SU-DHL-6 (cell line): ENCODE measurements at regions not wholly inside any gene's neighbourhood (a gene's known extent, or its start where the extent isn't known, plus 50 kb on each side); places are given as distances from the start of the nearest gene placed in this dataset.

Experiments
- H2AFZ ChIP-seq: fragments of 200-600 bp; sonication (generic); 2 replicates; pipeline ENCODE4 v1.6.1; 2014; ENCODE audit warnings: low read depth, mild to moderate bottlenecking, moderate library complexity, mixed read lengths, antibody characterized with exemption, low read length; ENCODE audit not compliant: severe bottlenecking
- H3F3A ChIP-seq: fragments of 200-600 bp; shearing (Covaris generic); 2 replicates; pipeline ENCODE4 v1.6.0; 2016; ENCODE audit warnings: antibody characterized with exemption, mild to moderate bottlenecking; ENCODE audit not compliant: insufficient read depth
- H3K27ac ChIP-seq: fragments of 200-600 bp; sonication (generic); 2 replicates; pipeline ENCODE4 v1.5.1; 2016; ENCODE audit warnings: low read depth, mild to moderate bottlenecking, low read length, moderate library complexity, mixed read lengths
- H3K27me3 ChIP-seq: fragments of 200-600 bp; sonication (generic), shearing (Covaris generic); 2 replicates; pipeline ENCODE4 v1.6.0; 2014; ENCODE audit warnings: mild to moderate bottlenecking, low read length
- H3K36me3 ChIP-seq: fragments of 200-600 bp; sonication (generic); 2 replicates; pipeline ENCODE4 v1.6.1; 2014; ENCODE audit warnings: mild to moderate bottlenecking, low read length, mixed read lengths
- H3K4me2 ChIP-seq: fragments of 300-600, 200-600 bp; shearing (Covaris generic), sonication (generic); 2 replicates; pipeline ENCODE4 v1.6.0; 2014; ENCODE audit warnings: low read length, low read depth, mild to moderate bottlenecking; ENCODE audit not compliant: poor library complexity, severe bottlenecking
- H3K4me3 ChIP-seq: fragments of 200-600 bp; sonication (generic); 2 replicates; pipeline ENCODE4 v1.5.1; 2014; ENCODE audit warnings: antibody characterized with exemption, low read length, mild to moderate bottlenecking, mixed read lengths; ENCODE audit not compliant: insufficient read depth, poor library complexity, severe bottlenecking
- H3K79me2 ChIP-seq: fragments of 200-600 bp; sonication (generic); 2 replicates; pipeline ENCODE4 v1.6.1; 2014; ENCODE audit warnings: mild to moderate bottlenecking, low read length, moderate library complexity; ENCODE audit not compliant: insufficient read depth
- H3K9ac ChIP-seq: fragments of 200-600 bp; sonication (generic); 2 replicates; pipeline ENCODE4 v1.7.0; 2014; ENCODE audit warnings: mild to moderate bottlenecking, low read length
- H3K9me2 ChIP-seq: fragments of 200-600 bp; sonication (generic); replicated peaks from 2 replicates; pipeline ENCODE4 v1.6.1; 2014; ENCODE audit warnings: low read length; ENCODE audit not compliant: insufficient read depth
- H3K9me3 ChIP-seq: fragments of 200-600 bp; sonication (generic); 2 replicates; pipeline ENCODE4 v1.6.1; 2014; ENCODE audit warnings: low read length, mixed read lengths; ENCODE audit not compliant: insufficient read depth
- H4K20me1 ChIP-seq: fragments of 200-600 bp; sonication (generic); 2 replicates; pipeline ENCODE4 v1.6.1; 2014; ENCODE audit warnings: low read depth, mild to moderate bottlenecking, antibody characterized with exemption, low read length, moderate library complexity, mixed read lengths
- EZH2phosphoT487 ChIP-seq: fragments of 200-600 bp; sonication (generic), shearing (Covaris generic); conservative IDR thresholded peaks from 2 replicates; pipeline ENCODE4 v1.6.1; 2018; ENCODE audit warnings: mild to moderate bottlenecking, antibody characterized with exemption, low read length, moderate library complexity, mixed read lengths
- TF ChIP-seq, protein P1 (sequence below): fragments of 200-600 bp; sonication (generic); IDR thresholded peaks from one replicate; pipeline ENCODE4 v1.5.1; 2017; ENCODE audit warnings: antibody characterized with exemption, mild to moderate bottlenecking, low read length, moderate library complexity; ENCODE audit not compliant: insufficient read depth, poor library complexity, severe bottlenecking

GRCh38 chr3:191557322-191557721 lies 96.4 kb downstream of the PYDC2 start:
- no peaks in the 10 kb centered on the region for H3K79me2 ChIP-seq
- H2AFZ ChIP-seq, result no peak overlapping the region
- H3K9me3 ChIP-seq, result no peaks in the 10 kb centered on the region; the same call in 1 of the 2 replicates
- H3K4me3 ChIP-seq, result no peak overlapping the region
- no peaks in the 10 kb centered on the region for H4K20me1 ChIP-seq
- TF ChIP-seq EZH2phosphoT487, result no peak
- TF ChIP-seq, protein P1, sequence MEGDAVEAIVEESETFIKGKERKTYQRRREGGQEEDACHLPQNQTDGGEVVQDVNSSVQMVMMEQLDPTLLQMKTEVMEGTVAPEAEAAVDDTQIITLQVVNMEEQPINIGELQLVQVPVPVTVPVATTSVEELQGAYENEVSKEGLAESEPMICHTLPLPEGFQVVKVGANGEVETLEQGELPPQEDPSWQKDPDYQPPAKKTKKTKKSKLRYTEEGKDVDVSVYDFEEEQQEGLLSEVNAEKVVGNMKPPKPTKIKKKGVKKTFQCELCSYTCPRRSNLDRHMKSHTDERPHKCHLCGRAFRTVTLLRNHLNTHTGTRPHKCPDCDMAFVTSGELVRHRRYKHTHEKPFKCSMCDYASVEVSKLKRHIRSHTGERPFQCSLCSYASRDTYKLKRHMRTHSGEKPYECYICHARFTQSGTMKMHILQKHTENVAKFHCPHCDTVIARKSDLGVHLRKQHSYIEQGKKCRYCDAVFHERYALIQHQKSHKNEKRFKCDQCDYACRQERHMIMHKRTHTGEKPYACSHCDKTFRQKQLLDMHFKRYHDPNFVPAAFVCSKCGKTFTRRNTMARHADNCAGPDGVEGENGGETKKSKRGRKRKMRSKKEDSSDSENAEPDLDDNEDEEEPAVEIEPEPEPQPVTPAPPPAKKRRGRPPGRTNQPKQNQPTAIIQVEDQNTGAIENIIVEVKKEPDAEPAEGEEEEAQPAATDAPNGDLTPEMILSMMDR, result no peak
- H3K4me2 ChIP-seq, result no peak overlapping the region
- no peak overlapping the region for H3K27ac ChIP-seq
- H3K9me2 ChIP-seq, result no peaks in the 10 kb centered on the region; the same call in 1 of the 2 replicates
- H3K9ac ChIP-seq, result no peak overlapping the region
- H3K36me3 ChIP-seq, result no peaks in the 10 kb centered on the region
- no peaks in the 10 kb centered on the region for H3K27me3 ChIP-seq
- H3F3A ChIP-seq, result no peaks in the 10 kb centered on the region

DNA sequence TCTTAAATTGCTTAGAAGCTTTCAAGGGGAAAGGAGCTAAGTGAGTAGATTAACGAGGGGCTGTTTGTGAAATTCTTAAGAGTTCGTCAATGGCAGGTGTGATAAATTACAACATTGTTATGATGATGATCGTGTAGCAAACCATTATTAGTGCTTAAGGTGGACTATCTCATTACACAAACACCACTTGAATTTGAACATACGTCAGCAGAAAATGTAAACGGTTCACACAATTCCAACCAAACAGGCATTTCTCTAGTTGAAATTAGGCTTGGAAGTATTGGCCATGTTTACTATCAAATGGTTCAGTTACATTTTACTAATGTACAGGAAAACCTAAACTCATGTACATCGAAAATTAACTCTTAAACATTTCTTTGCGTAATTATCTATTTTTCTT lies 102.8 kb downstream of the PYDC2 start:
- Histone ChIP-seq H3K9me3 (no peaks in the 10 kb centered on the region), H3K36me3 (no peaks in the 10 kb centered on the region), H3K27me3 (no peaks in the 10 kb centered on the region), H4K20me1 (no peaks in the 10 kb centered on the region), H3K4me3 (no peak overlapping the region), H2AFZ (no peak overlapping the region), H3K9me2 (no peaks in the 10 kb centered on the region; the same call in 1 of the 2 replicates), H3F3A (no peaks in the 10 kb centered on the region), H3K9ac (no peak overlapping the region), H3K4me2 (no peak overlapping the region), H3K79me2 (no peaks in the 10 kb centered on the region), H3K27ac (no peak overlapping the region)
- TF ChIP-seq EZH2phosphoT487, result no peak
- TF ChIP-seq, protein P1, result no peak

DNA sequence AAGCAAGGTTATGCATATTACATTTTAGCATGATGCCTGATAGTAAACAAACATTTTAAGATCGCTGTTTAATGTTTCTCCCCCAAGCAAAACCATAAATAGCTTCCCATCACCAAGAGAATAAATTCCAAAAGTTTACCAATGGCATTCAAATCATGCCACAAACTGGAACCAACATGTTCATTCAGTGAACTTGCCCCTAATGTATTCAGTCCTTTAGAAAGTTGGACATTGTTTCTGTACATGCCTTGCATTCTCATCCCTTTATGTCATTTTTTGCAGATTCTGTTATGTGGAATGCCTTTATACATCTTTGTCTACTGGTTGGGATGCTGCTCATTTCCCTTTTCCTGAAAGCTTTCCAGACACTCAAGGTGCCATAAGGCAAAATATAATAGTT lies 105.5 kb downstream of the PYDC2 start:
- TF ChIP-seq, protein P1, result no peak
- TF ChIP-seq EZH2phosphoT487, result no peak
- Histone ChIP-seq H3K27ac (no peak overlapping the region), H3K9ac (no peak overlapping the region), H3K36me3 (no peaks in the 10 kb centered on the region), H3K4me3 (no peak overlapping the region), H3F3A (no peaks in the 10 kb centered on the region), H3K9me2 (no peaks in the 10 kb centered on the region; the same call in 1 of the 2 replicates), H3K4me2 (no peak overlapping the region), H4K20me1 (no peaks in the 10 kb centered on the region), H2AFZ (no peak overlapping the region), H3K79me2 (no peaks in the 10 kb centered on the region), H3K9me3 (no peaks in the 10 kb centered on the region), H3K27me3 (no peaks in the 10 kb centered on the region)

DNA sequence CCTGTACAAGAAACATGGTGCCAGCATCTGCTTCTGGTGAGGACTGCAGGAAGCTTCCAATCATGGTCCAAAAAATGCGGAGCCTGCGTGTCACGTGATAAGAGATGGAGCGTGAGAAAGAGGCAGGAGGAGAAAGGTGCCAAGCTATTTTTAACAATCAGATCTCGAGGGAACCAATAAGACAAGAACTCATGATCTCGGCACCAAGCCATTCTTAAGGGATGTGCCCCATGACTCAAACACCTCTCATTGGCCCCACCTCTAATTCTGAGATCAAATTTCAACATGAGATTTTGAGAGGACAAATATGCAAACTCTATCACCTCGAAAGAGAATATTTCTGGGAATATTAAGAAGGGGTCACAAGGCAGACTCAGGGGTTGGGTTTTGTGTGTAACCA lies 107.2 kb downstream of the PYDC2 start:
- Histone ChIP-seq H3K9me3 (no peaks in the 10 kb centered on the region), H3K4me2 (no peak overlapping the region), H3F3A (no peaks in the 10 kb centered on the region), H3K27ac (no peak overlapping the region), H3K9me2 (no peaks in the 10 kb centered on the region), H3K4me3 (no peak overlapping the region), H3K36me3 (no peaks in the 10 kb centered on the region), H3K9ac (no peak overlapping the region), H4K20me1 (no peaks in the 10 kb centered on the region), H3K27me3 (no peaks in the 10 kb centered on the region), H2AFZ (no peak overlapping the region), H3K79me2 (no peaks in the 10 kb centered on the region)
- TF ChIP-seq EZH2phosphoT487, result no peak
- TF ChIP-seq, protein P1, result no peak
